ENCODE measurements at regions not wholly inside any gene's neighbourhood (a gene's known extent, or its start where the extent isn't known, plus 50 kb on each side); places are given as distances from the start of the nearest gene placed in this dataset.

DNA sequence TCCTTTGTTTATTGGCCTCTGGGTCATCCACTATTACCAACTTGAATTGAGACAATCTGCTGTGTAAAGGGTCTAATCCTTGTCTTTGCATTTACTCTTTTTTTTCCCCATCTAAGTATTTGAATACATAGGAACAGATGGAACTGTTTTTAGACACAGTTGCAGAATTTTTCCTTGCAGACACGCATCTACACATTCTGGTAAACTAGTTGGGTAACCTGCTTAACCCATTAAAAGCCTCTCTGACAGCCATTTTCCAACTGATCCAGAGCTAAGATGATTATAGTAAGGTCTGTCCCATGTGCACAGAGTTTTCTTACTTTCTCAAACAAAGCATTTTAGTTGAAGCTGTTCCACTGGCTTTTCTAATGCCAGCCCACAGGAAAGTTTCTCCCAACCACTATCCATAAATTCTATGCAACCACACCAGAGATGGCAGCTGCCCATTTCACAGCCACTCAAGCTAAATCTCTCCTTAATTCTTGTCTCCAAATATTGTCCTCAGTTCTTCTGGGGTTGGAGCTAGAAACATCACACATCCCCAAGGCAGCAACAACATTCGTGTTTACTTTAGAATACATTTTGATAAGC lies 492.1 kb downstream of the MAFB start:
- no peak for TF ChIP-seq CTCF (IDR thresholded peaks at IDR 0.05; ENCODE audit: control insufficient read depth, extremely low read depth, insufficient read depth)
- H3K4me3 ChIP-seq (ENCODE audit: low read depth, low read length): no peak overlapping the region
- DNase-seq (ENCODE audit: low read depth): no peak

DNA sequence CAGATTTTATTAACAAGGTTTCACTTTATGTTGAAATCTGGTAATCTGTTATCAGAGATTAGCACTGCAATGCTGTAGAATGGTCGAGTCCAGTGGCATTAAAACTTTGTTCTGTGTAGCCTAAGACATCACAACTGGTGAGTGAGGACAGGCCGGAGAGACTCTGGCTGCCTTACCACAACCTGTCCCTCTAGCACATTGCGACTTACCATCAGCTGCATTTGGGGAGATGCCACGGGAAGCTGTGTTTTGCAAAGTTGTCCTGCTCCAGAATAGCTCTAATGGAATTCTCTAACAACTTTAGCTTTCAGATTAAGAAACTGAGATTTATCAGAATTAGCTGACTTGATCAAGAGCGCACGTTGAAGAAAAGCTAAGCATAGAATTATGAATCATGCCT lies 493.3 kb downstream of the MAFB start:
- TF ChIP-seq CTCF (IDR thresholded peaks at IDR 0.05; ENCODE audit: control insufficient read depth, extremely low read depth, insufficient read depth): no peak
- no peak for DNase-seq (ENCODE audit: low read depth)
- no peak overlapping the region for H3K4me3 ChIP-seq (ENCODE audit: low read depth, low read length)

DNA sequence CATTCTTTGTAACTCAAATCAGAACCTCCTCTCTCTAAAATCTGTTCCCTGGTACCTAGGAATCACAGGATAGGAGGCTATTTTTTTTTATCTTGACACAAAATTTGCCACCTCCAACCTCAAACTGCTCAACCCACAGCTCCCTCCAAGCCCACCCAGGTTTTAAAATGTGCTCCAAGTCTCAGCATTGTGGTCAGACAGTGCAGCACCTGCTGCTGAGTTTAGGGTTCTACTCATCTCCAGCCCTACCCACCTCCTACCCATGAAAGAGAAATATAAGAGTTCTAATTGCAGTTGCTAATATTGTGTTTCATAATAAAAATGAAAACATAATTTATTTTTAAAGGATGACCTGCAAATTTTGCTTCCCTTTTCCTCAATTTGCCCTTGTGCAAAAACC lies 496.5 kb downstream of the MAFB start:
- no peak for TF ChIP-seq CTCF (IDR thresholded peaks at IDR 0.05; ENCODE audit: control insufficient read depth, extremely low read depth, insufficient read depth)
- no peak for DNase-seq (ENCODE audit: low read depth)

DNA sequence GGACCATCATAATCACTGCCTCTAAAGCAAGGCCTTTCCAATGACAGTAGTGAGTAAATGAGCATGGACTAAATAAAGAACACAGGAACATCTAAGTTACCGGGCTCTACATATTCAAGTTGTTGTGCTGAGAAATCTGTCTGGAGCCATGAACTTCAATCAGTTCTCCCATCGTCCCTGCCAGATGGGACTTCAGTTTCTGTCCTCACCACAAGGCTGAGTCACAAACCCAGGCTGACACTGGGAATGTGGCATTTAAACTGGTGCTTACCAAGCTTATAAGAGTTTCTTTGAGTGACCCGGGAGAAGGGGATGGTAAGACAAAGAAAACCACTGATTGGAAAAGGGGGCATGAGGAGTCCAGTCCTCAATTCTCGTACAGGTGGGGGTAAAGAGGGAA lies 497.0 kb downstream of the MAFB start:
- DNase-seq (ENCODE audit: low read depth): no peak
- TF ChIP-seq CTCF (IDR thresholded peaks at IDR 0.05; ENCODE audit: control insufficient read depth, extremely low read depth, insufficient read depth): no peak
- no peak overlapping the region for H3K4me3 ChIP-seq (ENCODE audit: low read depth, low read length)

More for the DNA sequence above, 496.5 kb downstream of the MAFB start:
- H3K4me3 ChIP-seq (ENCODE audit: low read depth, low read length): no peak overlapping the region

DNA sequence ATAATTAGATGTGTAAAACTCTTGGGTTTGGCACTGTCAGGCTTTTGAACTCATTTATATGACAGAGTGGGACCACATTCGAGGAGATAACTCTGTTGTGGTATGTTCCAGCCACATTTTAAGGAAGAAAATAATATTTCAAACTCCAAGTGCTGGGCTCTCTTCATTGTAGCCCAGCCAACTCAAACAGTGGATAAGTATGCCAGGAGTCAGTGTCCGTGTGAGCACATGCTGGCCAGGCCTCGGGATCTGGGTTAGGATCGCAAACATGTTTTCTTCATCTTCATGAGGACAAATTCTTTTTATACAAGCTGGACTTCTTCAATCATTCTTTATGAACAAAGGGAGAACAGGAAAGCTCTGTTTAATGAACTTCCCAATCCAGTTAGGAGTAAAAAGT lies 497.5 kb downstream of the MAFB start:
- TF ChIP-seq CTCF (IDR thresholded peaks at IDR 0.05; ENCODE audit: control insufficient read depth, extremely low read depth, insufficient read depth): no peak
- DNase-seq (ENCODE audit: low read depth): peak; percentile 25
- no peak overlapping the region for H3K4me3 ChIP-seq (ENCODE audit: low read depth, low read length)

- DNase-seq (ENCODE audit: low read depth): no peak
- TF ChIP-seq CTCF (IDR thresholded peaks at IDR 0.05; ENCODE audit: control insufficient read depth, extremely low read depth, insufficient read depth): no peak
- H3K4me3 ChIP-seq (ENCODE audit: low read depth, low read length): no peak overlapping the region
Measured at GRCh38 chr20:40189621-40190020, 499.4 kb downstream of the MAFB start.

- TF ChIP-seq CTCF (IDR thresholded peaks at IDR 0.05; ENCODE audit: control insufficient read depth, extremely low read depth, insufficient read depth): no peak
- DNase-seq (ENCODE audit: low read depth): no peak
- no peak overlapping the region for H3K4me3 ChIP-seq (ENCODE audit: low read depth, low read length)
Measured at GRCh38 chr20:40188319-40188718, 500.7 kb downstream of the MAFB start.
